ENCODE measurements at regions not wholly inside any gene's neighbourhood (a gene's known extent, or its start where the extent isn't known, plus 50 kb on each side); places are given as distances from the start of the nearest gene placed in this dataset.
"Not testable (repeated sequence)": the region's sequence is repeated elsewhere in the genome, so short reads cannot be mapped to it uniquely, and the experiment has no call there.

DNA sequence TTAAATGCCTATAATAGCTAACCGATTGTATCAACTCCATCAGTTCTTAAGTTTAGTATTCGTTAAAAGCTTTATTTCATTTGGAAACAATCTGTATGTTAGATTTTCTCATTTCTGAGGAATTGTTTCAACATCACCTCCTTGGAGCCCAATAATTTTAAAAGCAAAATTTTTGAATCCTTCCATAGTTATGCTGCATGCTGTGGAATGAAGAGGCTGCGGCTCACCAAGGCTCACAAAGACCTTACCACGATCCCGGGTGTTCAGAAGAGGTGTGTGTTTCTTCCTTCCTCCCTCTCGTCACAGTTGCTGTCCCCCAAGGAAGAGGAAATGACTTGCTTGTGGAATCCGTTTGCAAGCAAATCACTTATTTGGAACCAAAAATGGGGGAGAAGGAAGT, 143.8 kb downstream of the FGF1 start:
- DNase-seq (ENCODE audit: low spot score), result no peak

DNA sequence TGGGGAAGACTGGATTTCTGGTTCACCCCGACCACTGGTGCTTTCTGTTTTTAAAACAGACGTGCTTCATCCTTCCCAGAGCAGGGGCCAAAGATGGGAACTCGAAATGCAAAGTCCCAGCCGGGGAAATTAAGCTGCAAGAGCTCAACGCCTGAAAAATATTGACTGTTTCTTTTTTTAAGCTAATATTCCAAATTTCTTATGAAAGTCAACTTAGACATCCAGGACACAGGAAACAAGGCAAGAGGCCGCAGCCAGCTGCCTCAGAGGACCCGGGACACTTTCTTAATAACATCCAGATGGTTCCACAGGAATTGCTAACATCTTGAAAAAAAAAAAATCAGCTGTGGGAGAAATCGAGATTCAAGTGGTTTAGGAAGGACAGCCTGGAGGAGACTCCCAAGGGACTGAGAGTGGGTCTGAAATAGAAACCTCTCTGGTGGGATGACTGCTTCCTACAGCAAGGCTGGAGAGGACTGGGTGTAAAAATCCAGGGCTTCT, 144.9 kb downstream of the FGF1 start:
- no peak for DNase-seq (ENCODE audit: low spot score)

DNA sequence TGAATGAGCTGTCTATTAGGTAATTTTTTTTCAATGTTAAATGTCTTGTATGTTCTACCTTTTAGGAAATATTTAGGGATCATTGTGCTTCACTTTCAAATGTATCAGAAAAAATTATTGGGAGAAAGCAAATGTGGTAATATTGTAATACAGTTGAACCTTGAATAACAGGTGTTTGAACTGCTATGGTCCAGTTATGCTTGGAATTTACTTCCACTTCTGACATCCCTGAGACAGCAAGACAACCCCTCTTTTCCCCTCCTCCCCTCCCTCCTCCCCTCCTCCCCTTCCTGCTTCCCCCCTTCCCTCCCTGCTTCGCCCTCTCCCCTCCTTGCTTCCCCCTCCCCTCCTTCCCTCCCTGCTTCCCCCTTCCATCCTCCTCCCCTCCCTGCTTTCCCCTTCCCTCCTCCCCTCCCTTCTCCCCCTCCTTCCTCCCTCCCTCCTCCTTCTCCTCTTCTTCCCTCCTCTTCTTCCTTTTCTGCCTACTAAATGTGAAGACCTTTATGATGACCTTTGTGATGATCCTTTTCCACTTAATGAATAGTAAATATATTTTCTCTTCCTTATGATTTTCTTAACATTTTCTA, 146.6 kb downstream of the FGF1 start:
- no peak for DNase-seq (ENCODE audit: low spot score)

DNA sequence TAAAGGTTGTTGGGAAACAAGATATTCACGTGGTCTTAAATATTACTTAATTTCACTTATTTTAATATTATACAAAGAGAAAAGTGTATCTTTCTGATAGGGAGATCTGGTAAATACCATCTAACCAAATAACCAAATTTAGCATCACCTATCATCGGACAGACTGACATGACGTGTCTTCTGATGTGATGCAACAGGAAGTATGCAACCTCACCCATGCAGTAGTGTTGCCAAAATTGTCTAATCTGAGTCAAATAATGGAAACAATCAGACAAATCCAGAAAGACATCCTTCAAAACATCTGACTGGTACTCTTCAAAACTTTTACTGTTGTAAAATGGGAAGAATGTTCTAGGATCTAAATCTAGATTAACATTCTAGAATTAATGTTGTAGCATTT, 148.0 kb downstream of the FGF1 start:
- DNase-seq (ENCODE audit: low spot score), result no peak

DNA sequence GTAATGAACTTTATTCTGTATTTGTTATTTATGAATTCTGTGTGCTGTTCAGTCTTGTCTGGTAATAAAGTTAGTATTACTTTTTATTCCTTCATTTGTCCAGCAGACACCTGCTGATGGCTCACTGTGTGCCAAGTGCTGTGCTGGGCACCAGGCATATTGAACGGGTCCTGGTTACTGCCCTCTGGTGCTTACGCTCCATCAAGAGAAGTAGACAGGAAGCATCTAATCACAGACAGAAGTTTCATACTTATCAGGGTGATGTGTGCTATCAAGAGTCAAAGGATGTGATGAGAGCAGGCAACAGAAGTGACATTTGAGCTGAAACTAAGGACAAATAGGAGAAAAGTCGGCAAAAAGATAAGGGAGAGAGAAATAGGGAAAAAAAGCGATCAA, 153.1 kb downstream of the FGF1 start:
- DNase-seq (ENCODE audit: low spot score), result no peak

DNA sequence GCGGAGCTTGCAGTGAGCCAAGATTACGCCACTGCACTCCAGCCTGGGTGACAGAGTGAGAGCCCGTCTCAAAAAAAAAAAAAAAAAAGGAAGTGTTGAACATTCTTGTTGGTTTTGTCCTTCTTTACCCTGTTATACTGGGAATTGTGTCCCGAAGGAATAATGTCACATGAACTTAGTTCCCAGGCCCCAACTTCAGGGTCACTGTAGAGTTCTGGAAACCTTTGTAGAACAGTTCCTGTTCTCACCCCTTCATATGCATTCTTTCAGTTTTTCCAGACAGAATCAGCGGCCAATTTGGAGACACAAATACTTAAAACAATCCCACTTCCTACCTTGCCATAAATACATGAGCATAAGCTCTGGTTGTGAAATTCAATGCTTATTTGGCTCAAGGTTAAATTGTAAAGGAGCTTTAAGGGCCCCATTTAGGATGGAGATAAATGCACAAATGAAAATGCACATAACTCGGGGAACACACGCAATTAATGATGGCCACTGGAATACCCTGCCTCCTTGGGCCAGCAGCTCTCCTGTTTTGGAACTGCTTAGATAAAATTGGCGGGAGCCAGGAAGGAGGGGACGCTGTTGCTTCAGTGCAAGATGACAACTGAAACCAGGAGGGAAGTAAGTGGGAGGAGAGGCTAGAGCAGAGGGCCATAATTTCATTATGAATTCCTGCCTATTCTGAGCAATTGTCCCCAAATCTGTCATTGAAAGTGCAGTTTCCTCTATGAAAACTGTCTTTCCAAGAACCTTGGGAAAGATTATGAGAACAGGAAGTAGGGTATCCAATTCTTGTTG, 153.7 kb downstream of the FGF1 start:
- DNase-seq (ENCODE audit: low spot score), result no peak

DNA sequence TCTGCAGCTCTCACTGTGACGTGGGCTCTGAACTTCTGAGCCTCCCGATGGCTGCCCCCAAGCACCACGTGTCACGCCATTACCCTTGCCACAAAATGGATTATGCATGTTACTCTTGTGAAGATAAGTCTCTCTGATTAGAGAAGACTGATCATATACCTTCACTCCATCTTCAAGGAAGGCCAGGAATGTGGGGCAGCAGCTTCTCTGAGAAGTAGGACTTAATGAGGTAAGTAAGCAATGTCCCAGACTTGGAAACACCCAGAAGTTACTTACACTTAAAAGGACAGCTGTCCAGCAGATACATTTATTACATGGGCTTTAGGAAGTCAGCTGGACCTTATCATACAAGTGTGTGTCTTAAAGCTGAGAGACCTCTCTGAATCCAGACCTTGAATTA, 155.0 kb downstream of the FGF1 start:
- no peak for DNase-seq (ENCODE audit: low spot score)

DNA sequence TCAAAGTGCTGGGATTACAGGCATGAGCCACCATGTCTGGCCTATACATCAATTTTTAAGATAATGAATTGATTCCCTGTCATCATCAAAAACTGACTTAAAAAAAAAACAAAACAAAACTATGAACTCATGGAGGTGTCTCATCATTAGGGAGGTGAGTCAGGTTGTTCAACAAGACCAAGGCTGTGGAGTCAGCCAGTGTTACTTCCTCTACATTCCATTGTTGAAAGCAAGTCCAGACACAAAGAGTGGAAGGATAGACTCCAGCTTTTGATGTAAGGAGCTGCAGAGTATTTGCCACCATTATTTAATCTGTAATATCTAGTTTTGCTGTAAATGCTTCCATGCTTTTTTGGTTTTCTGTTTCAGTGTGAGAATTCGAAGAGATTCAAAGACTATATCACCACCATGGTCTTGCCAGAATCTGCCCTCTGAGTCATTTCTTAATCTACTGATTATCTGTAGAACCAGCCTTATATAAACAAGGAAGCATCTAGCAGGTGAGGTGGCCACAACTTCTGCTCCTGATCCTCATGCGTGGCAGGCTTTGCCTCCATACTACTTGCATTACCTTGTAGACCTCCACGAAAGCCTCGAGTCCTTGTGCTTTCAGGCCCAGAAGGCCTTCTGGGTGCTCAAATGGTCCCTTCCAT, 156.1 kb downstream of the FGF1 start:
- no peak for DNase-seq (ENCODE audit: low spot score)

DNA sequence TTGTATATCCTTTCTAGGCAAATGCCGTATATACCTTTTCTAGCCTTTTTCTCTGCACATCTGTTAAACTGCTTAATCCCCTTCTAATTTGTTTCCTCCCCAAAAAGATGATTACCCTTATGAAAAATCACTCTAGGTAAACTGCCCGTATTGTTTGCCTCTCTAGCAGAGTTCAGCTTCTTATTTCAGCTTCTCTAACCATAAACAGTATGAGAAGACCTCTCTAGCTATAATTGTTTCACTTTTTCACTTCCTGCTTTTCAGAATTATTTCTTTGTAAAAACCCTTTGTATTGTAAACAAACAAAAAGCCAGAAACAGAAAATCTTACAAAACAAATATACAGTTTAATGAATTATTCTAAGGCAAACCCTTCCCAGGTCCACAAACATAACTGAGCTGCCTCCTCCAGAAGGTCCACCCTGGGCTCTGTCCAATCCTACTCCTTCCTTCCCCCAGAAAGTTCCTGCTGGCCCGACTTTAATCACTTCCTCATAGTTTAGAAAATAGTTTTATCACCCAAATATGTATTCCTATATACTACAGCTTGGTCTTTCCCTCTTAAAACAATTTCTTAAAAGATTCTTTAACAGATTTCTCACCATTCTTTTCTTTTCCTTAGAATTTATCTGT, 158.1 kb downstream of the FGF1 start:
- no peak for DNase-seq (ENCODE audit: low spot score)

DNA sequence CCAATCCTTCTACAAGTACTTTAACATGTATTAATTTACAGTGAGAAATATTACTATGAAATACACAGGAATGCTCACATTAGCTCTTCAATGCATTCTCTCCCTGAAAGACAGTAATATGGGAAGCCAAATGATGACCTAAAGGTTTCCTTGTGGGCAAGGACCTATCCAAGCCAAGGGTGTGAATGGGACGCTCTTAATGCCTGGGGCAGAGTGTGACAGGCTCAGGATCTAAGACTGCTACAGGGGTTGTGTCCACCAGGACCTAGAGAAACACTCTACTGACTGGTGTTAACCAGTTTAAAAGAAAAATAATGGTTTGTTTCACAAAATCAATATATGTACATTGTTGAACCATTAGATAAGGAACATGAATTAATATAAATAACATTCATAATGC, 158.7 kb downstream of the FGF1 start:
- no peak for DNase-seq (ENCODE audit: low spot score)

DNA sequence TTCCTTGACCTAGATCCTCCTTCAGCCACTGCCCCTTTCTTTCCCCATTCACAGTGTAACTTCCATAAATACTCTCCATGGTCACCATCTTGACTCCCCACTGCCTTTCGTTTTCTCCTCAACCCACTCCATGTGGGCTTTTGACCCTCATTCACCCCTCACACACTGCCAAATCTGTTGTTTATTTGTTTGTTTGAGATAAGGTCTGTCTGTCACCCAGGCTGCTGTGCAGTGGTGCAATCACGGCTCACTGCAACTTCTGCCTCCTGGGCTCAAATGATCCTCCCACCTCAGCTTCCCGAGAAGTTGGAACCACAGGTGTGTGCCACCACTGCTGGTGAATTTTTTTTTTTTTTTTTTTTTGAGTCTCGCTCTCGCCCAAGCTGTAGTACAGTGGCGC, 162.9 kb downstream of the FGF1 start:
- DNase-seq (ENCODE audit: low spot score), result no peak

DNA sequence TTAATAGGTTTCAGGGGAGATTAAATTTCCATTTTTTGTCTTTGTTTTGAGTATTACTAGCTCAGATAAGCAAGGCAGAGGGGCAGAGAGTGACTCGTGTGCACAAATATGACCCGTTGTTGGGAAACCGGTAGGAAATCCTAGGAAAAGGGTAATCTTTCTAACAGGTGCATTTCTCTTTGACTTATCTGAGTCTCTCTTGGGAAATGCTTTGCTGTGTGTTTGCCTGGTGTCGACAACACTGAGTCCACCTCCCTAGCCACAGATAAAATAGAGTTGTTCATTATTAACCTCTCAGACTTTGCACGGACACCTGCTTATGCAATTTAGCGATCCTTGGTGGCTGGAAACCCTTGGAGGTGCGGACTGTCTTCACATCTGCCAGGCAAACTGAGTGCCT, 164.2 kb downstream of the FGF1 start:
- no peak for DNase-seq (ENCODE audit: low spot score)

DNA sequence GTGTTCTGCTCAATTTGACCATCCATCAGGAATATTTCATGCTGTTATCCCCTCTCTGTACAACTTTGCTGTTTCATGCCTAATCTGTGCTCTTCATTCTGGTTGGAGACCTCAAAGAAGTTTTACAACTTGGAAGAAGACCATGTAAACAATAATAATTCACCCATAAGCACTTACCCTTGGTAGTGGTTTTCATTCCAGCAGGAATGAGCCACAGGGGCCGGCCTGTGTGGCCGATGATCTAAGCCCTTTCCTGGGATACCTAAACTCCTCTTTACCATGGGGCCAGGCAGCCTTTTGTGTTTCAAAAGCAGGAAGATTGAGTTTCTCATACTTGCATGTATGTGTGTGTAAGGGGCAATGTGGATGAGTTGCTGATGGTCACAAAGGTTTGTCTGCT, 165.0 kb downstream of the FGF1 start:
- DNase-seq (ENCODE audit: low spot score), result no peak

DNA sequence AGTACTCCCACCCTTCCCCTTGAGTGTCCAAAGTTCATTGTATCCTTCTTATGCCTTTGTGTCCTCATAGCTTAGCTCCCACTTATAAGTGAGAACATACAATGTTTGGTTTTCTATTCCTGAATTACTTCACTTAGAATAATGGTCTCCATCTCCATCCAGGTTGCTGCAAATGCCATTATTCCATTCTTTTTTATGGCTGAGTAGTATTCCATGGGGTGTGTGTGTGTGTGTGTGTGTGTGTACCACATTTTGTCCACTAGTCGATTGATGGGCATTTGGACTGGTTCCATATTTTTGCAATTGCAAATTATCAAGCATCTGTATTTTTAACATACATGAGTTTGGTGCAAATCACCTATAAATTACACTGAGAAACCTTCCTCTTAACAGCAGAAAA, 166.0 kb downstream of the FGF1 start:
- not testable (repeated sequence) for DNase-seq (ENCODE audit: low spot score)

DNA sequence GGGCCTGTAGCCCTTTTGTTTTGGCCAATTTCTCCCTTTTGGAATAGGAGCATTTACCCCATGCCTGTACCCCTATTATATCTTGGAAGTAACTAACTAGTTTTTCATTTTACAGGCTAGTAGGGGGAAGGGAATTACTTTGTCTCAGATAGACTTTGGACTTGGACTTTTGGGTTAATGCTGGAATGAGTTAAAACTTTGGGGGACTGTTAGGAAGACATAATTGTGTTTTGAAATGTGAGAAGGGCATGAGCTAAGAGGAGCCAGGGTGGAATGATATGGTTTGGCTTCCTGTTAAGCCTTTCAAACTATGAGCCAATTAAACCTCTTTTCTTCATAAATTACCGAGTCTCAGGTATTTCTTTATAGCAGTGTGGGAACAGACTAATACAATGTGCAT, 168.1 kb downstream of the FGF1 start:
- no peak for DNase-seq (ENCODE audit: low spot score)

DNA sequence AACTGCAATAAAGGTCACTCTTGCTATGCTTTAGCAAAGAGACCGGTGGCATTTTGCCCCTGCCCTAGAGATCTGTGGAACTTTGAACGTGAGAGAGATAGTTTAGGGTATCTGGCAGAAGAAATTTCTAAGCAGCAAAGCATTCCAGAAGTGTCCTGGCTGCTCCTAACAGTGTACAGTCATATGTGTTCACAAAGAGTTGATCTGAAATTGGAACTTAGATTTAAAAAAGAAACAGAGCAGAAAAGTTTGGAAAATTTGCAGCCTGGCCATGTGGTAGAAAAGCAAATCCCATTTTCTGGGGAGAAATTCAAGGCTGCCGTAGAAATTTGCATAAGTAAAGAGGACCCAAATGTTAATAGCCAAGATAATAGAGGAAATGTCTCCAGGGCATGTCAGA, 169.2 kb downstream of the FGF1 start:
- no peak for DNase-seq (ENCODE audit: low spot score)

DNA sequence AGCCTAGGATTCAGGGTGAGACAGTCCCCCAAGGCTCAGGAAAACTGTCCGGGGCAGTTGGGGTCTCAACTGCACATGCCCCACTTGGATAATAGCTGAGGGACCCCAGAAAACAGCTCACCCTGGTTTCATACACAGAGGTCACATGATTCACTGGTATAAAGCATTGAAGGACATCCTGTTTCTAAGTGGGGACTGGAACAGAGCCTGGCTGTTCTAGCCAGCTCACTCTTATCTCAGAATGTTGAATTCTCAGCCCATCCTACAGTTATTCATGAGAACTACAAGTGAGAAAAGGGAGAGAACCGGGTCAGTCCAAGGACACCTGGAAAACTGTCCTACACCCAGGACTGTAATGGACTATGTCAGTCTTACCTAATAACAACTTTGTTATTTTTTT, 170.9 kb downstream of the FGF1 start:
- no peak for DNase-seq (ENCODE audit: low spot score)

DNA sequence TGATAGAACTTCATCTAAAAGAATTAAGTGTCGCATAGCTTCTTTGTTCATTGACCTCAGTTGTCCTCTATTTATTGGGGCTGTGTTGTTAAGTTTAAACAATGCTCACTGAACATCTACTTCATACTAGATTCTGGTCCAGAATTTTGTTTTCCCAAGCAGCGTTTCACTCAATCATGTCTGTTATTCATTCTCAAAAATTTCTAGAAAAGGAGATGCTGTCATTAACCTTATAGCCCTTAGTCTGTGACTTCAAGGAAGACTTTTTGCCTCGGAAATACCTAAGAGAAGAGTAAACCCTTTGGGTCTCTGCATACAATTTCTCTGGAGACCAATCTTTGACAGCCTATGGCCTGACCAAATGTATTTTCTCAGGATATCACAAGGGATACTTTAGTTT, 171.7 kb downstream of the FGF1 start:
- no peak for DNase-seq (ENCODE audit: low spot score)

DNA sequence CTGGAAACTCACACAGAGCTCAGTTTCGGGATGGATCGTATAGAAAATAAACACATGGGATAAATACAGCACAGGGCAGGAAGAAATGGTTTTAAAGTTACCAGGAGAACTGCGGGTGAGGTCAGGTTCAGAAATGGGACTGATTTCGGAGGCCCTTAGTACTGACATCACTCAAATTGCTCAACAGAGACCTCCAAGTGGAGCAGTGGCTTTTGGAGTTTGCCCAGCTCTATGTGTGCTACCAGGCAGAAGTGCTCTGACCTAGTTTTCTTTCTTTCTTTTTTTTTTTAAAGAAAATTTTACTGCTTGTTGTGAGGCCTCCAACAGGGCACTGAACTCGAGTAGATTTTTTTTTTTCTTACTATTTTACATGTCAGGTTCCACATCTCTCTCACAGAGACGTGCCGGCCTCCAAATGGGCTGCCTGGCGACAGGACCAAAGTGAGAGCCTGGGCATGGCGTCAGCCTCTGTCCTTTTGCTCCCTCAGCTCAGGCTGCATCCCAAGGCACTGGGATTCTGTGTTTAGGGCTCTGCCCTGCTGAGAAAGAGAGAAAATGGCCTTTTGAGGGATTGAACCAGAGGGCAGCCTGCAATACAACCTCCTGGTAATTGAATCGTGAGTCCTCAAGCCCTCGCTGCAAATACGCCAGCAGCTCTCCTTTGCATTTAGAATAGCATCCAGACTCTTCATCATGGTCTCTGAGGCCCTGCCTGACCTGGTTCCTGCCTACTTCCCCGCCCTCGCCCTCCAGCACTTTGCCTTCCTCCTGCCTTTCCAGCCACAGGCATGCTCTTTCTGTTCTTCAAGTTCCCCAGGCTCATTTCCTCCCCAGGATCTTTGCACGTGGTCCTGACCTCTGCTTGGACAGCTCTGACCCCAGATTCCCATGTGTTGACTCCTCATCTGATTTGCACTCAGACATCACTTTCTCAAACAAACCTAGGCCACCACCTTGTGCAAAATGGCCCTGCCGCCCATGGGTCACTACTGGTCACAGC, 173.5 kb downstream of the FGF1 start:
- no peak for DNase-seq (ENCODE audit: low spot score)

DNA sequence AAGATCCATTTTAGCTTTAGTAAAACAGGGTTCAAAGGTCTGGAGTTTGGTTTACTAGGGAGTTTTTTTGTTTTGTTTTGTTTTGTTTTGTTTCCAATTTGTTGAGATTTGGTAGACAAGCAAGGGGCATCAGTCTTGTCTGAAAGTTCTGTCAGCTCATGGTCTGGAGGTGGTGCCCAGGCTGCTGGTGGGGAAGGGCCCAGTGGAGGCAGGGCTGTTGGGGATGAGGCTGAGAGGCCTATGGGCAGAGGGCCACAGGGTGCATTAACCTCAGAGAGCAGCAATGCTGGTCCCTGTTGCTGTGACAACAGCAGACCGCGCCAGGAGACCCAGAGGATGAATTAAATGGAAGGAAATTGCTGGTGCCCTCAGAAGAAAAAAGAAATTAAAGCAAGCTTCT, 174.5 kb downstream of the FGF1 start:
- no peak for DNase-seq (ENCODE audit: low spot score)

DNA sequence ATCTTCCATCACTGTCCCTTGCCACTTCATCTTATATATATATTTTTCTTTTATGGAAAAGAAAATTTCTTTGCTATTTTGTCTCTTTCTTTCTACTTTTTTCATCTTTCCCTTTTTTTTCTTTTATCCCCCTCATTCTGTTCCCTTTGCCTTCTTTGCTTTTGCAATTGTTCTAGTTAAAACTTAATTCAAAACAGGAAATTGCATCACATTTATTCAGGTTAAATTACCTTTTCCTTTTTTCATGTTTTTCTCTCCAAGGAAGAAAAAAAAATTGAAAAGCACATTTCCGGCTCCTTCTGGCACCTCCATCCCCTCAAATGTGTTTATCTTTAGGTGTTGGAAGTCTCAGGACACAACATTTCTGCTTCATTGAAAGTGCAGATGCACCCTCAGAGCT, 176.9 kb downstream of the FGF1 start:
- DNase-seq (ENCODE audit: low spot score), result no peak

DNA sequence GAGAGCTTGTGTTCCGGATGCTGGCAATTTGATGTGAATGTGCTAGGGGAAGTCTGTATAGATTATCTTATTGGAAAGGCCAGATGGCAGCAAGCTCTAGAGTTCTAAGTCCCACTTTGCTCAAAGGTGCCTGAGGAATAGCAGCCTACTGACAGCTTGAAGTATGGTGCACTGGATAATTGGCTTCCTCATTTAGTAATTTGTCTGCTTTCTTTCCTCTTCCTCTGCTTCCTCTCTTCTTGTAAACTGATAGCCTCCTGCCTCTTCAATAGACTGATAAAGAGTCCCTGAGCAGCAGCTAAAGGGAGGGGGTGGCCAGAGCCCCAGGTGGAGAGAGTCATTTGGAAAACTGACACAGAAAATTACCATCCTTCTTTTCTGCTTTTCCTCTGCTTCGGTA, 177.3 kb downstream of the FGF1 start:
- DNase-seq (ENCODE audit: low spot score), result no peak
